Muscle of leg (tissue), 3 donors: ENCODE measurements at regions not wholly inside any gene's neighbourhood (a gene's known extent, or its start where the extent isn't known, plus 50 kb on each side); places are given as distances from the start of the nearest gene placed in this dataset.

ENCODE experiments used
- DNase-seq: peaks from one replicate; pipeline ENCODE4 v3.0.0; 2013
- H3K27ac ChIP-seq: one replicate; pipeline ENCODE4 v1.5.1; 2013; ENCODE audit warnings: mild to moderate bottlenecking, low read length, control low read depth
- H3K27me3 ChIP-seq: one replicate; pipeline ENCODE4 v1.6.1; 2013; ENCODE audit warnings: low read length; ENCODE audit not compliant: control insufficient read depth, insufficient read depth
- H3K36me3 ChIP-seq: one replicate; pipeline ENCODE4 v1.6.1; 2013; ENCODE audit warnings: low read length; ENCODE audit not compliant: control insufficient read depth, insufficient read depth
- H3K4me1 ChIP-seq: one replicate; pipeline ENCODE4 v1.6.1; 2013; ENCODE audit warnings: low read length; ENCODE audit not compliant: control insufficient read depth, insufficient read depth
- H3K4me3 ChIP-seq: one replicate; pipeline ENCODE4 v1.5.1; 2013; ENCODE audit warnings: low read length, control low read depth
- H3K9me3 ChIP-seq: replicated peaks from 2 replicates; pipeline ENCODE4 v1.6.1; 2013; ENCODE audit warnings: low read depth, low read length; ENCODE audit not compliant: control insufficient read depth
- WGBS: methylation state at CpG from one replicate; pipeline ENCODE4 v1.1.5; 2013; ENCODE audit warnings: missing lambda C conversion rate; ENCODE audit not compliant: insufficient coverage; 5-methylcytosine and 5-hydroxymethylcytosine counted together

DNA sequence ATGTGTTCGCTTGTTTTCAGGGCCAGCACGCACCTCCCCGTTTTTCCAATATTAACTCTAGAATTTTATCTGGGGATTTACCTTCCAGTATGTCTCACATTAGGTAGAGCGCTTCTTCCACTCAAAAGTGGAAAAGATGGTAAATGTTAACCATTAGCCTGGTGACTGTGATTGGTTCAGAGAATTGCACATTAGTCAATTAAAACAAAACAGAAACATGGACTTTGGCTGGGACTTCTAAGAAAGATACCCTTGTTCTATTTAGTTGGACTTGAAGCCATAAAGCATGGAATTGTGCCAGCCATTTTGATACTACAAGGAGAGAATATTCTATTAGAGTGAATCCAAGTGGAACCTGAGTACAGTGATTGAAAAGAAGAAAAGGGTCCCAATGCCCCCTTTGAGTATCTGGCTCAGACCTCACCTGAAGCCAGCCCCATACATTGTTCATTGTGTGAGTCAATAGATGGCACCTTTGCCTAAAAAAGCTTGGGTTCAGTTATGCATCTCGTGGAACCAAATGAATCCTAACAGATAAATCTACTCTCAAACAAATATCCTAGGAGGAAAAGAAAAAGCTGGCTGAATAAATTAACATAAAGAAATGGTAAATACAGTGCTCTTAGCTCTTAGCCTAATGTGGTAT lies 354.3 kb downstream of the IRS1 start:
- H3K9me3 ChIP-seq: no peaks in the 10 kb centered on the region
- WGBS: no CpG with 5 or more reads among the region's 5 CpGs
- no peak overlapping the region for H3K27ac ChIP-seq

DNA sequence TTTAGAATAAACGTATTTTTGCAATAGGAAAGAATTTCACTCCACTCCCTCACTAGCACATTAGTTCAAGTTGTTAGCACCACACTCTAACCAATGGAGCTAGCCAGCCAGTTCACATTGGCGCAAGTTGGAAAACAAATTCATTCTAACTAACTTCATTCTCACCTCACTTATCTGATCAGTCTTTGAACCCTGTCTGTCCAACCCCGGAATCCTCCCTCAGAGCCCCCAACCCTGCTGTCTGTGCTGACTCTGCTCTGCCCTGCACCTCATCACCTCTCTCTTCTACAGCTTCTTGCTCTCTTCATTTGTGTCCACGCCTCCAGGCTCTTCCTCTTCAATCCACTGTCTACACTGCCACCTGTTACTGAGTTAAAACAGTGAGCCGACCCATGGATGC lies 356.5 kb downstream of the IRS1 start:
- no peaks in the 10 kb centered on the region for H3K27me3 ChIP-seq
- no peaks in the 10 kb centered on the region for H3K9me3 ChIP-seq
- WGBS: 94% methylated on average over 4 of the region's 5 CpGs
- H3K36me3 ChIP-seq: no peaks in the 10 kb centered on the region
- H3K4me1 ChIP-seq: no peaks in the 10 kb centered on the region
- DNase-seq: no peak
- no peak overlapping the region for H3K27ac ChIP-seq
- no peak overlapping the region for H3K4me3 ChIP-seq

More for the DNA sequence above, 354.3 kb downstream of the IRS1 start:
- H3K4me3 ChIP-seq: no peak overlapping the region
- no peaks in the 10 kb centered on the region for H3K4me1 ChIP-seq
- no peak for DNase-seq
- H3K27me3 ChIP-seq: no peaks in the 10 kb centered on the region
- H3K36me3 ChIP-seq: no peaks in the 10 kb centered on the region

GRCh38 chr2:226440127-226440918 lies 359.3 kb downstream of the IRS1 start:
- Histone ChIP-seq H3K27ac (no peak overlapping the region), H3K4me1 (no peaks in the 10 kb centered on the region), H3K27me3 (no peaks in the 10 kb centered on the region), H3K9me3 (no peaks in the 10 kb centered on the region), H3K36me3 (no peaks in the 10 kb centered on the region), H3K4me3 (no peak overlapping the region)
- WGBS: no CpG with 5 or more reads among the region's 3 CpGs
- DNase-seq: peak; percentile 50

- Histone ChIP-seq H3K27ac (no peak overlapping the region), H3K36me3 (no peaks in the 10 kb centered on the region), H3K9me3 (no peaks in the 10 kb centered on the region), H3K4me3 (no peak overlapping the region), H3K4me1 (no peaks in the 10 kb centered on the region), H3K27me3 (no peaks in the 10 kb centered on the region)
- 90% methylated on average over 3 of the region's 6 CpGs for WGBS
- peak; percentile 15 for DNase-seq
Observed at GRCh38 chr2:226439337-226439736, 360.3 kb downstream of the IRS1 start.

DNA sequence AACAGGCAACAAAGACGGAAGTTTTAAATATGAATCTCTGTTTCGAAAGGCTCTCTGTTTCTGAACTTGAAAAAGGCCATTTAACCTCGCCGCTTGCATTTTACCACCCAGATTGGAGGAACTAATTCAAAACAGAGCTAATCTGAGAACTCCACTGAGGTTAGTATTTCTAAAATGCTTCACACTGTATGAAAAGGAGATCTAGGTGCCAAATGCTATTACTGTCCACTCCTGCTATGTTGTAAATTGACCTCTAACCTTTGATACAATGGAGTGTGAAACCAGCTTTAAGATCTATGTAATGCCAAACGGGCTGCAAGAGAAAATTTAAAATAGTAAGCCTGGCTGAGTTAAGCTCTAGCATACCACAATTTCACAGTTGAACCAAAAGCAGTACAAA lies 364.5 kb downstream of the IRS1 start:
- Histone ChIP-seq H3K27ac (no peak overlapping the region), H3K4me1 (peaks cover 3% of the 10 kb centered on the region), H3K27me3 (no peaks in the 10 kb centered on the region), H3K4me3 (no peak overlapping the region), H3K36me3 (no peaks in the 10 kb centered on the region), H3K9me3 (no peaks in the 10 kb centered on the region)
- peak; percentile 32 for DNase-seq
- WGBS: 10% methylated on average over 2 of the region's 5 CpGs

- H3K27ac ChIP-seq: no peak overlapping the region
- 61% methylated on average over 3 of the region's 5 CpGs for WGBS
Observed at GRCh38 chr2:226434702-226435101, 364.9 kb downstream of the IRS1 start.

GRCh38 chr2:226431288-226431948 lies 368.2 kb downstream of the IRS1 start:
- Histone ChIP-seq H3K4me1 (peaks cover 5% of the 10 kb centered on the region), H3K9me3 (no peaks in the 10 kb centered on the region), H3K4me3 (no peak overlapping the region), H3K27me3 (no peaks in the 10 kb centered on the region), H3K27ac (no peak overlapping the region), H3K36me3 (no peaks in the 10 kb centered on the region)
- peak; percentile 53 for DNase-seq
- WGBS: 60% methylated on average over 1 of the region's 2 CpGs

More at GRCh38 chr2:226434702-226435101, 364.9 kb downstream of the IRS1 start:
- no peaks in the 10 kb centered on the region for H3K36me3 ChIP-seq
- H3K9me3 ChIP-seq: no peaks in the 10 kb centered on the region
- H3K4me3 ChIP-seq: no peak overlapping the region
- no peaks in the 10 kb centered on the region for H3K27me3 ChIP-seq
- DNase-seq: no peak
- peaks cover 3% of the 10 kb centered on the region for H3K4me1 ChIP-seq

DNA sequence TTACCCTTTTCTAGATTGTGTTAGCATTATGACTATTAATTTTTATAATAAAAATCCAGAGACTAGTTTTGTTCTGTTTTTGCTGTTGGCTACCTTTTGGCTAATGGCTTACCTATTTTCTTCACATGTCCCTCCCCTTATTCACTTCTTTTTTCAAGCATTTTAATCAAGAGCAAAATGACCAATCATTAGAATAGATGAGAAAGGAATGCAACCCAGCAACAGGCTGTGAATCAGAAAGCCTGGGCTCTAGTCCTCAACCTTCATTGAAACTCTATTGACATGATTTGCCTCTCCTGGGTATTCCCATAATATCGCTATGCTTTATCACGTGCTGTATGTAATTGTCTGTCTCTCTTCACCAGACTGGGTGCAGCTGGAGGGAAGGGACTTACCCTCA lies 370.1 kb downstream of the IRS1 start:
- H3K9me3 ChIP-seq: no peaks in the 10 kb centered on the region
- no CpG with 5 or more reads among the region's 2 CpGs for WGBS
- no peaks in the 10 kb centered on the region for H3K27me3 ChIP-seq
- no peak overlapping the region for H3K4me3 ChIP-seq
- H3K4me1 ChIP-seq: peaks cover 5% of the 10 kb centered on the region
- DNase-seq: no peak
- H3K36me3 ChIP-seq: no peaks in the 10 kb centered on the region
- H3K27ac ChIP-seq: no peak overlapping the region

DNA sequence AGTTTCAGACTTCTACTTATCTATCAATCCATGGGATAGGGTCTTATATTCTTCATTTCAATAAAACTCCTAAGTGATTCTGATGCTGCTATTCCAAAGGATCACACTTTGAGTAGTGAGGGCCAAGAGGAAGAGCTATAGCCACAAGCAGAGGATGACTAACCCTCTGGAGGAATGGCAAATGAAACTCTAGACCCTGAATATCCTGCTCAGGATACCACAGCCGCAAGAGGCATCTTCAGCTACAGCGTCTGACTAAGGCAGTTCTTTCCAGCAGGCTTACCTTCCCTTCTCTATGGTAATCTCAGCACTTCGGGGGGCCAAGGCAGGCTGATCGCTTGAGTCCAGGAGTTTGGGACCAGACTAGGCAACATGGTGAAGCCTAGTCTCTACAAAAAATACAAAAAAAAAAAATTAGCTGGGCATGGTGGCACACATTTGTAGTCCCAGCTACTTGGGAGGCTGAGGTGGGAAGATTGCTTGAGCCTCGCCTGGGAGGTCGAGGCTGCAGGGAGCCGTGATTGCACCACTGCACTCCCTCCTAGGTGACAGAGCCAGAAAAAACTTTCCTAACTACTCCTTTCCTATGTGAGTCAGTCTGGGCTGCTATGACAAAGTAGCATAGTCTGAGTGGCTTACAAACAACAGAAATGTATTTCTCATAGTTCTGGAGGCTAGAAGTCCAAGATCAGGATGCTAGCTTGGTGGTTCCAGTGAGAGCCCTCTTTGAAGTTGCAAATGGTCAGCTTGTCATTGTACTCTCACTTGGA lies 371.9 kb downstream of the IRS1 start:
- Histone ChIP-seq H3K4me3 (no peak overlapping the region), H3K9me3 (no peaks in the 10 kb centered on the region), H3K36me3 (no peaks in the 10 kb centered on the region), H3K27ac (peak overlapping the region; percentile 21), H3K27me3 (no peaks in the 10 kb centered on the region), H3K4me1 (peaks cover 11% of the 10 kb centered on the region)
- WGBS: 38% methylated on average over 3 of the region's 7 CpGs
- DNase-seq: peak; percentile 52
